ENCODE measurements at regions not wholly inside any gene's neighbourhood (a gene's known extent, or its start where the extent isn't known, plus 50 kb on each side); places are given as distances from the start of the nearest gene placed in this dataset.
A peak's percentile ranks its signal among the peaks of the same experiment; 100 is the strongest.

GRCh38 chr11:130725421-130726233, 190.7 kb downstream of the SNX19 start:
- no peak overlapping the region for H3K27ac ChIP-seq
- H3K4me1 ChIP-seq = peaks cover 0 to 4% of the 10 kb centered on the region in 2 donors
- peak in 1 of 2 donors; percentile 14 for ATAC-seq
- in situ Hi-C loops (cut with MboI; ENCODE audit: low sequenced_read_pairs in 4 of 4) (no loop called here), intact Hi-C loops (cut with DNase I; ENCODE audit: low total_unique reads) (no loop called here)
- H3K27me3 ChIP-seq = peaks cover 0 to 4% (median 0%) of the 10 kb centered on the region in 3 donors
- no peak for DNase-seq
- H3K4me3 ChIP-seq = no peak overlapping the region
- TF ChIP-seq CTCF (IDR thresholded peaks at IDR 0.05 in 4 of 5, conservative IDR thresholded peaks at IDR 0.05 in 1 of 5) (no peak), POLR2A (IDR thresholded peaks at IDR 0.05) (no peak)
- peaks cover 0 to 4% (median 0%) of the 10 kb centered on the region in 3 donors for H3K9me3 ChIP-seq
- H3K36me3 ChIP-seq = no peaks in the 10 kb centered on the region

GRCh38 chr11:130726234-130727037, 189.8 kb downstream of the SNX19 start:
- TF ChIP-seq POLR2A (IDR thresholded peaks at IDR 0.05) (no peak), CTCF (IDR thresholded peaks at IDR 0.05 in 4 of 5, conservative IDR thresholded peaks at IDR 0.05 in 1 of 5) (no peak)
- intact Hi-C loops (cut with DNase I; ENCODE audit: low total_unique reads) (no loop called here), in situ Hi-C loops (cut with MboI; ENCODE audit: low sequenced_read_pairs in 4 of 4) (no loop called here)
- Histone ChIP-seq H3K4me3 (no peak overlapping the region), H3K27ac (no peak overlapping the region), H3K4me1 (peaks cover 0 to 4% of the 10 kb centered on the region in 2 donors), H3K27me3 (peaks cover 0 to 3% (median 0%) of the 10 kb centered on the region in 3 donors), H3K36me3 (no peaks in the 10 kb centered on the region), H3K9me3 (peaks cover 0 to 4% (median 0%) of the 10 kb centered on the region in 3 donors)
- peak; percentile 61 to 62 for ATAC-seq
- DNase-seq = peak in 1 of 2 donors; percentile 19

GRCh38 chr11:130727157-130728119, 188.8 kb downstream of the SNX19 start:
- intact Hi-C loops (cut with DNase I; ENCODE audit: low total_unique reads) = no loop called here
- H3K27me3 ChIP-seq = no peaks in the 10 kb centered on the region
- ATAC-seq = no peak
- no peak overlapping the region for H3K4me3 ChIP-seq
- H3K4me1 ChIP-seq = peaks cover 0 to 4% of the 10 kb centered on the region in 2 donors
- H3K27ac ChIP-seq = no peak overlapping the region
- in situ Hi-C loops (cut with MboI; ENCODE audit: low sequenced_read_pairs in 4 of 4) = no loop called here
- TF ChIP-seq CTCF (IDR thresholded peaks at IDR 0.05 in 4 of 5, conservative IDR thresholded peaks at IDR 0.05 in 1 of 5) (no peak), POLR2A (IDR thresholded peaks at IDR 0.05) (no peak)
- no peak for DNase-seq
- peaks cover 0 to 4% (median 0%) of the 10 kb centered on the region in 3 donors for H3K9me3 ChIP-seq
- no peaks in the 10 kb centered on the region for H3K36me3 ChIP-seq

All from gastrocnemius medialis (tissue), 4 donors.